ENCODE measurements at regions not wholly inside any gene's neighbourhood (a gene's known extent, or its start where the extent isn't known, plus 50 kb on each side); places are given as distances from the start of the nearest gene placed in this dataset.

GRCh38 chr5:117235786-117236185 lies 661.2 kb upstream of the SEMA6A start:
- intact Hi-C loops (cut with DNase I): no loop called here
- Histone ChIP-seq H3K4me3 (no peak overlapping the region), H3K9me3 (no peaks in the 10 kb centered on the region), H3K4me1 (replicated peaks) (no peaks in the 10 kb centered on the region), H3K36me3 (no peaks in the 10 kb centered on the region), H3K27me3 (replicated peaks; ENCODE audit: insufficient read depth) (no peaks in the 10 kb centered on the region), H3K27ac (no peak overlapping the region)
- no peak for DNase-seq (ENCODE audit: low spot score)
- WGBS: 82% methylated on average over 5 of the region's 5 CpGs
- TF ChIP-seq POLR2A (IDR thresholded peaks at IDR 0.05) (no peak), POLR2AphosphoS5 (IDR thresholded peaks at IDR 0.05) (no peak), CTCF (IDR thresholded peaks at IDR 0.05) (no peak)

GRCh38 chr5:117230375-117230774 lies 655.8 kb upstream of the SEMA6A start:
- Histone ChIP-seq H3K27me3 (replicated peaks; ENCODE audit: insufficient read depth) (no peaks in the 10 kb centered on the region), H3K4me3 (no peak overlapping the region), H3K4me1 (replicated peaks) (no peaks in the 10 kb centered on the region), H3K27ac (no peak overlapping the region), H3K36me3 (no peaks in the 10 kb centered on the region), H3K9me3 (no peaks in the 10 kb centered on the region)
- WGBS: 89% methylated on average over 3 of the region's 3 CpGs
- no peak for TF ChIP-seq POLR2A (IDR thresholded peaks at IDR 0.05)
- no peak for TF ChIP-seq CTCF (IDR thresholded peaks at IDR 0.05)
- TF ChIP-seq POLR2AphosphoS5 (IDR thresholded peaks at IDR 0.05): no peak
- no peak for DNase-seq (ENCODE audit: low spot score)
- intact Hi-C loops (cut with DNase I): no loop called here

GRCh38 chr5:117220730-117221129 lies 646.1 kb upstream of the SEMA6A start:
- Histone ChIP-seq H3K4me3 (no peak overlapping the region), H3K27ac (no peak overlapping the region), H3K36me3 (no peaks in the 10 kb centered on the region), H3K27me3 (replicated peaks; ENCODE audit: insufficient read depth) (no peaks in the 10 kb centered on the region), H3K4me1 (replicated peaks) (no peaks in the 10 kb centered on the region), H3K9me3 (no peaks in the 10 kb centered on the region)
- no peak for TF ChIP-seq POLR2A (IDR thresholded peaks at IDR 0.05)
- TF ChIP-seq CTCF (IDR thresholded peaks at IDR 0.05): no peak
- TF ChIP-seq POLR2AphosphoS5 (IDR thresholded peaks at IDR 0.05): no peak
- intact Hi-C loops (cut with DNase I): no loop called here
- DNase-seq (ENCODE audit: low spot score): no peak
- WGBS: 0% methylated on average over 1 of the region's 1 CpG

GRCh38 chr5:117218789-117219188 lies 644.2 kb upstream of the SEMA6A start:
- WGBS: 89% methylated on average over 2 of the region's 2 CpGs
- DNase-seq (ENCODE audit: low spot score): no peak
- Histone ChIP-seq H3K4me3 (no peak overlapping the region), H3K9me3 (no peaks in the 10 kb centered on the region), H3K27me3 (replicated peaks; ENCODE audit: insufficient read depth) (no peaks in the 10 kb centered on the region), H3K27ac (no peak overlapping the region), H3K36me3 (no peaks in the 10 kb centered on the region), H3K4me1 (replicated peaks) (no peaks in the 10 kb centered on the region)
- intact Hi-C loops (cut with DNase I): no loop called here
- no peak for TF ChIP-seq POLR2A (IDR thresholded peaks at IDR 0.05)
- TF ChIP-seq POLR2AphosphoS5 (IDR thresholded peaks at IDR 0.05): no peak
- TF ChIP-seq CTCF (IDR thresholded peaks at IDR 0.05): no peak

- H3K4me1 ChIP-seq (replicated peaks): no peaks in the 10 kb centered on the region
- no peaks in the 10 kb centered on the region for H3K36me3 ChIP-seq
- no peak overlapping the region for H3K27ac ChIP-seq
- no peaks in the 10 kb centered on the region for H3K9me3 ChIP-seq
- DNase-seq (ENCODE audit: low spot score): no peak
- TF ChIP-seq POLR2A (IDR thresholded peaks at IDR 0.05) (no peak), CTCF (IDR thresholded peaks at IDR 0.05) (no peak), POLR2AphosphoS5 (IDR thresholded peaks at IDR 0.05) (no peak)
- no peak overlapping the region for H3K4me3 ChIP-seq
- 52% methylated on average over 1 of the region's 1 CpG for WGBS
- intact Hi-C loops (cut with DNase I): no loop called here
- no peaks in the 10 kb centered on the region for H3K27me3 ChIP-seq (replicated peaks; ENCODE audit: insufficient read depth)
Observed at GRCh38 chr5:117212866-117213265, 638.2 kb upstream of the SEMA6A start.
